ENCODE measurements at regions not wholly inside any gene's neighbourhood (a gene's known extent, or its start where the extent isn't known, plus 50 kb on each side); places are given as distances from the start of the nearest gene placed in this dataset.
"Not testable (repeated sequence)": the region's sequence is repeated elsewhere in the genome, so short reads cannot be mapped to it uniquely, and the experiment has no call there.

- 89 to 90% methylated on average over 1 to 2 of the region's 2 CpGs for WGBS, 2 donors (ENCODE audit: low coverage in 1 of 2)
These were observed 424.7 kb upstream of the FAM174A start for GRCh38 chr5:100110497-100110896.

GRCh38 chr5:100108883-100109282 is 426.3 kb upstream of the FAM174A start:
- Histone ChIP-seq H3K36me3 (no peaks in the 10 kb centered on the region), H3K4me1 (no peaks in the 10 kb centered on the region), H3K4me3 (no peak overlapping the region), H3K27me3 (no peaks in the 10 kb centered on the region), H3K27ac (no peak overlapping the region), H3K9me3 (peaks cover 0 to 19% (median 0%) of the 10 kb centered on the region in 3 donors)
- 40% methylated on average over 1 of the region's 3 CpGs; no CpG with 5 or more reads in 1 of the 2 donors for WGBS, 2 donors (ENCODE audit: low coverage in 1 of 2)
- no peak for ATAC-seq
- no peak for TF ChIP-seq POLR2A (IDR thresholded peaks at IDR 0.05)
- TF ChIP-seq EP300 (IDR thresholded peaks at IDR 0.05): no peak
- no peak for TF ChIP-seq CTCF (IDR thresholded peaks at IDR 0.05)
- TF ChIP-seq POLR2AphosphoS5 (IDR thresholded peaks at IDR 0.05): no peak

More at GRCh38 chr5:100110497-100110896, 424.7 kb upstream of the FAM174A start:
- no peak overlapping the region for H3K27ac ChIP-seq
- TF ChIP-seq EP300 (IDR thresholded peaks at IDR 0.05): no peak
- TF ChIP-seq POLR2A (IDR thresholded peaks at IDR 0.05): no peak
- no peak for TF ChIP-seq POLR2AphosphoS5 (IDR thresholded peaks at IDR 0.05)
- TF ChIP-seq CTCF (IDR thresholded peaks at IDR 0.05): no peak
- ATAC-seq: no peak
- H3K27me3 ChIP-seq: no peaks in the 10 kb centered on the region
- H3K4me3 ChIP-seq: no peak overlapping the region
- no peaks in the 10 kb centered on the region for H3K4me1 ChIP-seq
- peaks cover 0 to 19% (median 0%) of the 10 kb centered on the region in 3 donors for H3K9me3 ChIP-seq
- H3K36me3 ChIP-seq: no peaks in the 10 kb centered on the region

GRCh38 chr5:100103592-100104119 is 431.5 kb upstream of the FAM174A start:
- not testable (repeated sequence) for H3K4me1 ChIP-seq, H3K4me3 ChIP-seq, H3K36me3 ChIP-seq, H3K27me3 ChIP-seq, H3K27ac ChIP-seq, H3K9me3 ChIP-seq, ATAC-seq
- 70 to 88% methylated on average over 1 of the region's 1 CpG for WGBS, 2 donors (ENCODE audit: low coverage in 1 of 2)

GRCh38 chr5:100101466-100101865 is 433.7 kb upstream of the FAM174A start:
- 41 to 57% methylated on average over 1 of the region's 2 CpGs for WGBS, 2 donors (ENCODE audit: low coverage in 1 of 2)

GRCh38 chr5:100096328-100096727 is 438.8 kb upstream of the FAM174A start:
- H3K36me3 ChIP-seq, H3K9me3 ChIP-seq, H3K27ac ChIP-seq, H3K4me1 ChIP-seq, H3K27me3 ChIP-seq, H3K4me3 ChIP-seq, ATAC-seq: not testable (repeated sequence)

More at GRCh38 chr5:100101466-100101865, 433.7 kb upstream of the FAM174A start:
- H3K27me3 ChIP-seq, H3K4me1 ChIP-seq, H3K36me3 ChIP-seq, H3K9me3 ChIP-seq, H3K27ac ChIP-seq, H3K4me3 ChIP-seq, ATAC-seq: not testable (repeated sequence)

GRCh38 chr5:100080703-100081102 is 454.5 kb upstream of the FAM174A start:
- WGBS, 2 donors (ENCODE audit: low coverage in 1 of 2): 17 to 29% methylated on average over 2 to 3 of the region's 3 CpGs
- not testable (repeated sequence) for H3K4me3 ChIP-seq, H3K9me3 ChIP-seq, H3K4me1 ChIP-seq, H3K27ac ChIP-seq, ATAC-seq, H3K27me3 ChIP-seq, H3K36me3 ChIP-seq

- not testable (repeated sequence) for H3K27me3 ChIP-seq, H3K36me3 ChIP-seq, H3K4me1 ChIP-seq, ATAC-seq, H3K9me3 ChIP-seq, H3K27ac ChIP-seq, H3K4me3 ChIP-seq
- 55 to 60% methylated on average over 1 of the region's 1 CpG for WGBS, 2 donors (ENCODE audit: low coverage in 1 of 2)
These were observed 456.0 kb upstream of the FAM174A start for GRCh38 chr5:100079163-100079562.

GRCh38 chr5:100066020-100066419 is 469.2 kb upstream of the FAM174A start:
- not testable (repeated sequence) for H3K9me3 ChIP-seq, H3K36me3 ChIP-seq, H3K4me3 ChIP-seq, H3K27me3 ChIP-seq, H3K27ac ChIP-seq, H3K4me1 ChIP-seq
- ATAC-seq: peak; percentile 28
- no CpG with 5 or more reads among the region's 17 CpGs for WGBS, 2 donors (ENCODE audit: low coverage in 1 of 2)
